NCI-H524 (cell line): ENCODE measurements at regions not wholly inside any gene's neighbourhood (a gene's known extent, or its start where the extent isn't known, plus 50 kb on each side); places are given as distances from the start of the nearest gene placed in this dataset.
"Not testable (repeated sequence)": the region's sequence is repeated elsewhere in the genome, so short reads cannot be mapped to it uniquely, and the experiment has no call there.

Experiments used
- DNase-seq, 2 experiments: peaks; one replicate each; lab custom pipeline; 2025; lab: John Stamatoyannopoulos, UW

- DNase-seq: no peak
Measured at GRCh38 chr9:113705306-113705927, 170.7 kb upstream of the ZNF618 start.

GRCh38 chr9:113705928-113706519 lies 170.1 kb upstream of the ZNF618 start:
- no peak for DNase-seq

DNA sequence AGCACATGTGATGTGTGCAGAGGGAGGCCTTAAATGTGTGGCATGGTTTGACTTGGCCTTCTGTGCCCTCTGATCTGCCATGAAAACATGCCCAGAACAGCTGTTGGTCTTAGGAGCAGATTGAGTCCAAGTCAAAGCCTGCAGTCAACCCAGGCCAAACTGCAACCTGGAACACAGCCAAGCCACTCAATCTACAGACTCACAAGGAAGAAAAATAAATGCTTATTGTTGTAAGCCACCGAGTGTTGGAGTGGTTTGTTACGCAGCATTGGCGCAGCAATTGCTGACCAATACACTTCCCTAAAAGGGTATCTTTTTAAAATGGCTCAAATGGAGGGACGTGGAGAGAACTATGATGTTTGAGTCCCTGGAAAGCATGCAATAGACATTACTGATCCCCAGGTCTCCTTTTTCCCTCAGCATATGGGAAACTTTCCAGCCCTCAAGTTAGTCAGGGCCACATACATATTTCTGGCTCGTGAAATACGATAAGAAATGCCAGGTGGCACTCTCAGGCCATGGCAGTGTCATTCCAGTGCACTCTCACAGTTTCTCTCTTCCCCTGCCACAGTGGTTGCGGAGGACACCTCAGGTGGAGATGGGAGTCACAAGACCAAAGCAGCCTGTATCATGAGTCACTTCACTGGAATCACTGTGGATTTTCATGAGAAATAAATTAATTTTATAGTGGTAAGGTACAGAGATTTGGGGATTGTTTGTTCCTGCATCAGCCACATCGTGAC lies 168.0 kb upstream of the ZNF618 start:
- peak in 1 of 2 experiments; percentile 13 for DNase-seq

GRCh38 chr9:113708821-113709713 lies 167.0 kb upstream of the ZNF618 start:
- DNase-seq: no peak

DNA sequence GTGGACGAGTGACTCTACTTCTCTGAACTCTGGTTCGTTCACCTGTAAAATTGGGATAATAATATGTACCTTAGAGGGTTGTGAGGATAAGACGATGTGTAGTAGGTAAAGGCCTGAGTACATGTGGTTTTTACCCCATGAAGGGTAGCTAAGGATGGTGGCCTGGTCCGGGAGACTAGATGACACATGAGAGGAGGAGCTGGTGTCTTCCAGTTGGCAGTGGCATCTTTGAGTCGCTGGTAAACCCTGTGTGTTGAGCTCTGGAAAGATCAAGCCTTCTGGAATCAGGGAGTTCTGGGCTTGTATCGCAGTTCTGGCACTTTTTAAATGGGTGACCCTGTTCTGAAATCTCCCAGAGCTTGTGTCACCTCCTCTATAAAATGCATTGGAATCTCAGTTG lies 166.4 kb upstream of the ZNF618 start:
- no peak for DNase-seq

DNA sequence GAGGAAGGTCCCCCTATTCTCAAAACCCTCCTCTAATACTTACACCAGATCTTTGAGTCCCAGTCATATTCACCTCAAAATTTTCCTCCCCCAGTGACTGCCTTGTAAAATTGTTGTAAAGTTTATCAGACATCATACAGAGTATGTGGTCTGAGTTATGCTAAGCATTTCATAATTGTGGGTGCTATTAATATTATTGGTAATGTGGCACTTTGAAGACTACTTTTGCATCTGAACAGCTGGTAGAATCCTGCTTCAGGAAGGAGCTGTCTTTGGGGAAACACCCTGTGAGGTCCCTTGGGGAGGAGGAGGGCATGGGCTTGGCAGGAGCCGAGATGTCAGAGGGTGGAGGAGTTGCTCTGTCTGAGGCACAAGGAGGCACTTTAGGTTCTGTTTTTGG lies 164.9 kb upstream of the ZNF618 start:
- DNase-seq: no peak

DNA sequence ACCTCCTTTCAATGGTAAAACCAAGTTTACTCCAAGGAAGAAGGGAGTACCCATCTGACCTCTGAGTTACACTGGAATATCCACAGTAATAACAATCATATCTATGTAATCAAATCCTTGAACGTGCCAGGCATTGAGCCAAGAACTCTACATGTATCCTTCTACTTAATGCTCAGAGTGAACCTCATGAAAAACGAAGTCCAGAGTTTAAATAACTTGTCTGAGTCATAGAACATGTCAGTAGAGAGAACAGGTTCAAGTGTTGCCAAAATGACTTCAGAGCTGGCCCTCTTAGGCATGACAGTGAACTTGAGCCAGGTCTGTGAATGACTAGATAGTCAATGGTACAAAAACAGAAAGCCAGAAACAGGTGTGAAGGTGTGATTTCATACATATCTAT lies 164.1 kb upstream of the ZNF618 start:
- no peak for DNase-seq

- no peak for DNase-seq
Measured at GRCh38 chr9:113715086-113715485, 161.0 kb upstream of the ZNF618 start.

GRCh38 chr9:113719919-113720318 lies 156.2 kb upstream of the ZNF618 start:
- no peak for DNase-seq

GRCh38 chr9:113720495-113720894 lies 155.6 kb upstream of the ZNF618 start:
- no peak for DNase-seq

DNA sequence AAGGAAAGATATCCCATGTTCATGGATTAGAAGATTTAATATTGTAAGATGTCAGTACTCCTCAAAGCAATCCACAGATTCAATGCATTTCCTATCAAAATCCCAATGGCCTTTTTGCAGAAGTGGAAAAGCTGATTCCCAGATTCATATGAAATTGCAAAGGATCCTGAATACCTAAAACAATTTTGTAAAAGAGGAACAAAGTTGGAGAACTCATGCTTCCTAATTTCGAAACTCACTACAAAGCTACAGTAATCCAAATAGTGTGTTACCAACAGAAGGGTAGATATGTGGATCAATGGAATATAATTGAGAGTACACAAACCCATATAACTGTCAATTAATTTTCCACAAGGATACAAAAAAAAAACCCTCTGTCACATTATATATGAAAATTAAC lies 154.3 kb upstream of the ZNF618 start:
- DNase-seq: no peak

- DNase-seq: no peak
Measured at GRCh38 chr9:113724202-113724601, 151.9 kb upstream of the ZNF618 start.

- DNase-seq: no peak
Measured at GRCh38 chr9:113728989-113729388, 147.1 kb upstream of the ZNF618 start.

- DNase-seq: no peak
Measured at GRCh38 chr9:113734826-113735225, 141.3 kb upstream of the ZNF618 start.

DNA sequence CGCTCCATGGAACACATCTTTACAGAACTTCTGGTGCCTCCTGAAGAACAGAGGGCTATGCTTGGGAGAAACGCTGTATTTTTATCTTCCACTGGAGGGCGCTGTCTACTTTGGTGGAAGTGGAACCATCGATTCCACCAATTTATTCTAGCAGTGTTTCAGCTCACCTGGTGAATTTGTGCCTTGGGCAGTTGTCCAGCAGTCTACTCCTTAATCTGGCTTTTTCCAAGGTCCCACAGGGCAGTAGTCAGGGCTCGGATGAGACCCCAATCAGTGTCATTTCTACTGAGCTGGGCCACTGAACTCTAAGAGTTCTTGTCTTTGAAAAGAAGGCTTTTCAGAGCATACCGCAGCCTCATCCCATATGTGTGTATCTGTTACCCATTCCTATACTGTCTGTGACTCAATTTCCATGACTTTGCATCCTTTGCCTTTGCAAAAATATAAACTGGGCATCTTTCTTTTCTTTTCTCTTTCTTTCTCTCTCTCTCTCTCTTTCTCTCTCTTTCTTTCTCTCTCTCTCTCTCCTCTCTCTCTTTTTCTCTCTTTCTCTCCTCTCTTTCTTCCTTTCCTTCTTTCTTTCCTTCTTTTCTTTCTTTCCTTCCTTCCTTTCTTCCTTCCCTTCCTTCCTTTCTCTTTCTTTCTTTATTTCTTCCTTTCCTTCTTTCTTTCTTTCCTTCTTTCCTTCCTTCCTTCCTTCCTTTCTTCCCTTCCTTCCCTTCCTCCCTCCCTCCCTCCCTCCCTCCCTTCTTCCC lies 138.4 kb upstream of the ZNF618 start:
- DNase-seq: peak; percentile 43 to 78

DNA sequence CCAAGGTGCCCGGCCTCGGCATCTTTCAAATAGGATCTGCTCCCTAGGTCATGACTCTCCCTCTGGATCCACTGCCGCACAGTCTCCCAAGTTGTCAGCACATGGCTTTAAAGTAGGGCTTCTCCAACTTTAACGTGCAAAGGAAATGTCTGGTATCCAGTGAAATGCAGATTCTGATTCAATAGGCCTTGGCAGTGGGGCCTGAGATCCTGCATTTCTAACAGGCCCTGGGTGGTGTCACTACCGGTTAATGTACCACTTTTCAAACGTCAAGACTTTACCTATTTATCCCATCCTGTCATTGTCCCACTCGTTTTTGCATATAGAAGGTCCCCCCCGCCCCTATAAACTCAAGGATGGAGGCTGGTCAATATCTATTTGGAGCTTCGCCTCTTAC lies 137.6 kb upstream of the ZNF618 start:
- no peak for DNase-seq

DNA sequence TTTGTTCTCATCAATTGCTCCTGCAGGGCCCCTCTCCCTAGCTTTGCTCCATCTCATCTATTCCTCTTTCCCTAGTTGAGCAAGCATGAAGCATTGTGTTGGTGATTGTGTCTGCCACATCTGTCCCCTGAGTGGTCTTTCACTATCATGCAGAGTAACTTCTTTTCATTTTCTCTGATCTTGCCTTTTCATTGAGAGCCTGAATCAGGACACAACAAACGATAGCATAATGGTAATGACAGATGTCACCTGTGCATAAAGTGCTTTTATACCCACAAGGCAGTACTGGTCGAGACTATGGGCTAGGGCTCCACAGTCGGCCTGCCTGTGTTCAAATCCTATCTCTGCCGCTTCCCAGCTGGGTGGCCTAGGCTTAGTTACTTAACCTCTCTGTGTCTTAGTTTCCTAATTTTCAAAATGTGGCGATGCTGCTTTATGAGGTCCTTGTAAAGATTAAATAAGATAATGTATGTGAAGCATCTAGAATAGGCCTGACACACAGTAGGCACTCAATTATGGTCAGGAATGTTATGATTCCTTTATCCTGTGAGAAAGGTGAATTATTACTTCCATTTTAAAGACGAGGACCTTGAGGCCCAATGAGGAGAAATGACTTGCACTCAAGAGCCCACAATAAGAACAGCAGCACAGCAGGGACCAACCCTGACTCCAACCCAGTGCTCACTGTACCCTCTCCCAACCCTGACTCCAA lies 137.1 kb upstream of the ZNF618 start:
- DNase-seq: peak in 1 of 2 experiments; percentile 20

- not testable (repeated sequence) for DNase-seq
Measured at GRCh38 chr9:113739605-113740507, 136.3 kb upstream of the ZNF618 start.

DNA sequence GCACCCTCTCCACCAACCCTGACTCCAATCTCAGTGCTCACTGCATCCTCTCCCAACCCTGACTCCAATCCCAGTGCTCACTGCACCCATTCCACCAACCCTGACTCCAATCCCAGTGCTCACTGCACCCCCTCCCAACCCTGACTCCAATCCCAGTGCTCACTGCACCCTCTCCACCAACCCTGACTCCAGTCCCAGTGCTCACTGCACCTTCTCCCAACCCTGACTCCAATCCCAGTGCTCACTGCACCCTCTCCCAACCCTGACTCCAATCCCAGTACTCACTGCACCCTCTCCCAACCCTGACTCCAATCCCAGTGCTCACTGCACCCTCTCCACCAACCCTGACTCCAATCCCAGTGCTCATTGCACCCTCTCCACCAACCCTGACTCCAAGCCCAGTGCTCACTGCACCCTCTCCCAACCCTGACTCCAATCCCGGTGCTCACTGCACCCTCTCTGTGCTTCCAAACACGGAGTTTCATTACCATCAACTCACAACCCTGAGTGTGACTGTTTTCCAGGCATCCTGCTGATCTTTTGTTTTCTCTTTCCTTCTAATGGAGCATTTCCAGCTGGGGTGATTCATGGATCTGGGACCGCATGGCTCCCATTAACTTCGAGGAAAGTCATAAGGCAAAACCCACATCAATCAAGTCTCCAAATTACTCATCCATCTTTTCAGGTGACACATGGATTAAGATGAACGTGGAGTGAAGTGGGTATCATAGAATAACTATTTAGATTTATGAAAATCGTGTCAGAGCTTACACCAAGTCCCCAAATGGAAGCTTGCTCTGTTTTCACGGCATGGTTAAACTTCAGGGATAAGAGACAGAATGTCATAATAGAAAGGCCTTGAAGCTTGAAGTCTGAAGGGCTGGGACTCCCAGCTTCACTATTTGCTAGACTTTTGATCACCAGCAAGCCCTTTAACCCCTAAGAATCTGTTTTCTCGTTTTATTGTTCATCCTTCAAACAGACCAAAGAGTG lies 135.3 kb upstream of the ZNF618 start:
- not testable (repeated sequence) for DNase-seq
